22Rv1 (cell line): ENCODE measurements at regions not wholly inside any gene's neighbourhood (a gene's known extent, or its start where the extent isn't known, plus 50 kb on each side); places are given as distances from the start of the nearest gene placed in this dataset.

Experiments
- H3K27ac ChIP-seq: fragments of 450-650 bp; 2 replicates; pipeline ENCODE4 v1.5.1; 2017
- CTCF ChIP-seq: fragments of 450-650 bp; IDR thresholded peaks from 2 replicates; pipeline ENCODE4 v1.5.1; 2017; ENCODE audit warnings: mild to moderate bottlenecking
- ZFX ChIP-seq: fragments of 450-650 bp; IDR thresholded peaks from 2 replicates; pipeline ENCODE4 v1.6.1; 2017; ENCODE audit warnings: antibody characterized with exemption, borderline replicate concordance

- no peak for TF ChIP-seq CTCF
- no peak for TF ChIP-seq ZFX
- H3K27ac ChIP-seq, result no peak overlapping the region
These were observed 352.7 kb downstream of the CDH7 start for GRCh38 chr18:66103550-66103949.

- TF ChIP-seq ZFX (no peak), CTCF (no peak)
- no peak overlapping the region for H3K27ac ChIP-seq
These were observed 332.3 kb downstream of the CDH7 start for GRCh38 chr18:66083078-66083477.

- H3K27ac ChIP-seq, result no peak overlapping the region
- no peak for TF ChIP-seq ZFX
- no peak for TF ChIP-seq CTCF
These were observed 328.4 kb downstream of the CDH7 start for GRCh38 chr18:66078925-66079800.

GRCh38 chr18:66077066-66077465 is 326.3 kb downstream of the CDH7 start:
- TF ChIP-seq CTCF (no peak), ZFX (no peak)

GRCh38 chr18:66066191-66066590 is 315.4 kb downstream of the CDH7 start:
- TF ChIP-seq ZFX, result no peak
- no peak for TF ChIP-seq CTCF
- H3K27ac ChIP-seq, result no peak overlapping the region

More at GRCh38 chr18:66077066-66077465, 326.3 kb downstream of the CDH7 start:
- H3K27ac ChIP-seq, result no peak overlapping the region

- TF ChIP-seq ZFX (no peak), CTCF (no peak)
- H3K27ac ChIP-seq, result no peak overlapping the region
These were observed 297.6 kb downstream of the CDH7 start for GRCh38 chr18:66048406-66048805.

GRCh38 chr18:66046032-66046602 is 295.3 kb downstream of the CDH7 start:
- H3K27ac ChIP-seq, result peak overlapping the region; percentile 30
- TF ChIP-seq CTCF (peak; percentile 46), ZFX (no peak)
